Tibial nerve (tissue), 4 donors: ENCODE measurements at regions not wholly inside any gene's neighbourhood (a gene's known extent, or its start where the extent isn't known, plus 50 kb on each side); places are given as distances from the start of the nearest gene placed in this dataset.

Experiments used
- DNase-seq, 2 donors: peaks; one replicate each; pipeline ENCODE4 v3.0.0-alpha.2; 2019; ENCODE audit warnings: low spot score in 2 of 2
- H3K27ac ChIP-seq, 4 donors: fragments of 200-600 bp; sonication (generic) in 3 of 4; one replicate each; pipeline ENCODE4 v1.5.1; 2017 to 2019; ENCODE audit warnings: mild to moderate bottlenecking in 1 of 4
- H3K27me3 ChIP-seq, 2 donors: fragments of 200-600 bp; sonication (generic) in 1 of 2; one replicate each; pipeline versions ENCODE4 v1.5.1 to v1.6.0; 2017 to 2019
- H3K36me3 ChIP-seq, 3 donors: fragments of 200-600 bp; sonication (generic); one replicate each; pipeline ENCODE4 v1.5.1; 2018 to 2019
- H3K4me1 ChIP-seq, 4 donors: fragments of 200-600 bp; sonication (generic) in 3 of 4; one replicate each; pipeline ENCODE4 v1.5.1; 2017 to 2019
- H3K4me3 ChIP-seq, 4 donors: fragments of 200-600 bp; sonication (generic) in 3 of 4; one replicate each; pipeline ENCODE4 v1.5.1; 2017 to 2019; ENCODE audit warnings: mild to moderate bottlenecking in 1 of 4, moderate library complexity in 1 of 4
- H3K9me3 ChIP-seq, 4 donors: fragments of 200-600 bp; sonication (generic) in 3 of 4; one replicate each; pipeline ENCODE4 v1.5.1; 2017 to 2019
- EP300 ChIP-seq, 2 donors: sonication (generic); formaldehyde crosslinking; IDR thresholded peaks; one replicate each; pipeline ENCODE4 v1.6.1; 2017; ENCODE audit warnings: antibody characterized with exemption in 2 of 2, mild to moderate bottlenecking in 1 of 2
- POLR2A ChIP-seq, 2 donors: fragments of 450-650 bp; IDR thresholded peaks; one replicate each; pipeline ENCODE4 v1.6.1; 2017; ENCODE audit warnings: antibody characterized with exemption in 2 of 2, mild to moderate bottlenecking in 2 of 2, moderate library complexity in 2 of 2
- WGBS, 2 donors: methylation state at CpG; one replicate each; pipeline ENCODE4 v1.1.5; 2018; 5-methylcytosine and 5-hydroxymethylcytosine counted together
- TF ChIP-seq, protein P1 (sequence below), 5 experiments: fragments of 200-600 bp in 3 of 5; fragments of 450-650 bp in 2 of 5; sonication (generic) in 3 of 5; IDR thresholded peaks; one replicate each; pipeline ENCODE4 v1.5.1; 2016 to 2019; ENCODE audit warnings: antibody characterized with exemption in 5 of 5, mild to moderate bottlenecking in 3 of 5, moderate library complexity in 2 of 5

DNA sequence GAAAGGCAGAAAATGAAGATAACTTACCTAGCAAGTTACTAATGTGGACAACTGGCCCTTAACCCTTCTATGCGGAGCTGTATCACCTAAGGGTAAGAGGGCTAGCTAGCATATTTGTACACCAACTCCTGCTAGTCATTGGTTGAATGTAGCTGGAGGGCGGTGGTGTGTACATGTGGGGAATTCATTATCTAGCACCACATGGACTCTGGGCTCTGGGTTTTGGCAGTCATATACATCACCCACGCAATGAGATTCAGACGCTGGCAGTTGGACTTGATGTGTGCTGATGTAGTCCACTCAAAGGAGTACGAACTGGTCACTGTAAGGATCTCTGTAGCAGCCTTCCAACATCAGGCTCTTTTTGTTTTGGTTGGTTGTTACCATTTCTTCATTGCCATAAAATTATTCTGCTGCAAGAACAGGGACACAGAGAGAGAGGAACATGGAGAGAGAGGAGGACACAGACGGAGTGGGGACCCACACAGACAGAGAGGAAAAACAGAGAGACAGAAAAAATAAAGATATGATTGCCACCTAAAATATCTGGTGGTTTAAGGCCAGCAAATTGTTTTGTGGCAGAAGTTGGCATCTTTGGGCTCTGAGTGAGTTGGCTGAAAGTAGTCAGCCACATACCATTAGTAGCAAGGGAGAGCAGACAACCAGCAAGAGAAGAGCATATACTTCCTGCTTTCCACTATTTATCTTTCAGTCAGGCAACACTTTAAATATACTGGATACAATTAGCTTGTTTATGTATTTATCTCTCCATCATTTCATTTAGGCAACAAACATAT, 76.7 kb upstream of the MTPN start:
- Histone ChIP-seq H3K9me3 (no peaks in the 10 kb centered on the region), H3K27ac (no peak overlapping the region), H3K4me3 (no peak overlapping the region), H3K36me3 (no peaks in the 10 kb centered on the region), H3K4me1 (peaks cover 0 to 3% (median 0%) of the 10 kb centered on the region in 4 donors), H3K27me3 (no peaks in the 10 kb centered on the region)
- WGBS, 2 donors, result 78 to 81% methylated on average over 6 of the region's 6 CpGs
- DNase-seq, result no peak
- TF ChIP-seq EP300 (IDR thresholded peaks at IDR 0.05), result no peak
- TF ChIP-seq POLR2A (IDR thresholded peaks at IDR 0.05), result no peak
- TF ChIP-seq, protein P1, sequence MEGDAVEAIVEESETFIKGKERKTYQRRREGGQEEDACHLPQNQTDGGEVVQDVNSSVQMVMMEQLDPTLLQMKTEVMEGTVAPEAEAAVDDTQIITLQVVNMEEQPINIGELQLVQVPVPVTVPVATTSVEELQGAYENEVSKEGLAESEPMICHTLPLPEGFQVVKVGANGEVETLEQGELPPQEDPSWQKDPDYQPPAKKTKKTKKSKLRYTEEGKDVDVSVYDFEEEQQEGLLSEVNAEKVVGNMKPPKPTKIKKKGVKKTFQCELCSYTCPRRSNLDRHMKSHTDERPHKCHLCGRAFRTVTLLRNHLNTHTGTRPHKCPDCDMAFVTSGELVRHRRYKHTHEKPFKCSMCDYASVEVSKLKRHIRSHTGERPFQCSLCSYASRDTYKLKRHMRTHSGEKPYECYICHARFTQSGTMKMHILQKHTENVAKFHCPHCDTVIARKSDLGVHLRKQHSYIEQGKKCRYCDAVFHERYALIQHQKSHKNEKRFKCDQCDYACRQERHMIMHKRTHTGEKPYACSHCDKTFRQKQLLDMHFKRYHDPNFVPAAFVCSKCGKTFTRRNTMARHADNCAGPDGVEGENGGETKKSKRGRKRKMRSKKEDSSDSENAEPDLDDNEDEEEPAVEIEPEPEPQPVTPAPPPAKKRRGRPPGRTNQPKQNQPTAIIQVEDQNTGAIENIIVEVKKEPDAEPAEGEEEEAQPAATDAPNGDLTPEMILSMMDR (IDR thresholded peaks at IDR 0.05), result no peak

DNA sequence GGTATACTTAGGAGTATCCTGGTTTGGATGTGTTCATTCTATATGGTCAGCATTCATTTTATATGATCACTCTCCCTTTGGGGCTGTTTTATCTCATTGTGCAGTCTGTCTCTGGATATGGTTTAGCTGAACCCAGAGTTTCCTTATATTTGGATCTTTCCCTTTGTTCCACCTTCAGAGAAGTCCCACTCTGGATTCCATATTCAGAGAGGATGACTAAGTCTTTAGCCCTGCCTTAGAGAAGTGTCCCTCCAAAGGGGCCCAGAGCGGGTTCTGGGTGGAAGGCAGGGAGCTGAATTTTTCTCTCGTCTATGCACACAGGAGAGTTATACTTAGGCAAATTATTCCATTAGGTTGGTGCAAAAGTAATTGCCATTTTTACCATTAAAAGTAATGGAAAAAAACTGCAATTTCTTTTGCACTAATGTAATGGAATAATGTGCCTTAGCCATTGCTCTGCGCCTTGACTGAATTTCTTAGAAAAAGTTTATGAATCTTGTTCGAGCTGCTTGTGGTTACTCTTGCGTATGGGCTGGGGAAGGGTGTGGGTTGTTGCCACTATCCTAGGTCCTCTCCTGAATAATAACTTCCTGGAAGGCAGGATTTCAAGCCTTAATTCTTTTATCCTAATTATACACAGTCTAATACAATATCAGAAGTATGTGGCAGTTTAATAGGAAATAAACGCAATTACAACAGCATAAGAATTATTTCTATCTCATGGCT, 74.2 kb upstream of the MTPN start:
- H3K4me3 ChIP-seq, result no peak overlapping the region
- H3K9me3 ChIP-seq, result peaks cover 0 to 6% (median 0%) of the 10 kb centered on the region in 4 donors
- H3K27me3 ChIP-seq, result no peaks in the 10 kb centered on the region
- WGBS, 2 donors, result 92% methylated on average over 6 of the region's 6 CpGs
- no peak for DNase-seq
- no peaks in the 10 kb centered on the region for H3K4me1 ChIP-seq
- H3K36me3 ChIP-seq, result no peaks in the 10 kb centered on the region
- H3K27ac ChIP-seq, result no peak overlapping the region
- TF ChIP-seq, protein P1 (IDR thresholded peaks at IDR 0.05), result no peak
- TF ChIP-seq EP300 (IDR thresholded peaks at IDR 0.05) (no peak), POLR2A (IDR thresholded peaks at IDR 0.05) (no peak)

DNA sequence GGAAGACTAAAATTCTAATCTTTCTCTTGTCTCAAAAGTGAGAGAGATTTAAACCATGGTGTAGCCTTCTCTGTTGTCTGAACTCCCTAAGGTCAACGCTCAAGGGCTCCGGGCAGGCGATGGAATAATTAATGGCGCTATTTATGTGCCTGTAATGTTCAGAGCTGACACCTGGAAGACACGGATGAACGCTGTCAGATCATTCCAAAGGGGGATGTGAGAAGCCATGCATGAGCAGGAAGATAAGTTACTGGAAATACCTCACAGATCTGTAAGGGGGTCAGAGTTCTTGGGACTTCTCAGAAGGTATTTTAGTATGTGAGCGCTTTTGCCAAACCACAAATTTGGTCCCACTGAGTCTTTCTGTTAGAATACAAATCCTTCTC, 73.3 kb upstream of the MTPN start:
- Histone ChIP-seq H3K4me1 (no peaks in the 10 kb centered on the region), H3K27ac (no peak overlapping the region), H3K27me3 (no peaks in the 10 kb centered on the region), H3K36me3 (no peaks in the 10 kb centered on the region), H3K4me3 (no peak overlapping the region), H3K9me3 (peaks cover 0 to 6% (median 0%) of the 10 kb centered on the region in 4 donors)
- TF ChIP-seq, protein P1 (IDR thresholded peaks at IDR 0.05), result no peak
- no peak for TF ChIP-seq POLR2A (IDR thresholded peaks at IDR 0.05)
- DNase-seq, result no peak
- 70 to 71% methylated on average over 7 of the region's 7 CpGs for WGBS, 2 donors

DNA sequence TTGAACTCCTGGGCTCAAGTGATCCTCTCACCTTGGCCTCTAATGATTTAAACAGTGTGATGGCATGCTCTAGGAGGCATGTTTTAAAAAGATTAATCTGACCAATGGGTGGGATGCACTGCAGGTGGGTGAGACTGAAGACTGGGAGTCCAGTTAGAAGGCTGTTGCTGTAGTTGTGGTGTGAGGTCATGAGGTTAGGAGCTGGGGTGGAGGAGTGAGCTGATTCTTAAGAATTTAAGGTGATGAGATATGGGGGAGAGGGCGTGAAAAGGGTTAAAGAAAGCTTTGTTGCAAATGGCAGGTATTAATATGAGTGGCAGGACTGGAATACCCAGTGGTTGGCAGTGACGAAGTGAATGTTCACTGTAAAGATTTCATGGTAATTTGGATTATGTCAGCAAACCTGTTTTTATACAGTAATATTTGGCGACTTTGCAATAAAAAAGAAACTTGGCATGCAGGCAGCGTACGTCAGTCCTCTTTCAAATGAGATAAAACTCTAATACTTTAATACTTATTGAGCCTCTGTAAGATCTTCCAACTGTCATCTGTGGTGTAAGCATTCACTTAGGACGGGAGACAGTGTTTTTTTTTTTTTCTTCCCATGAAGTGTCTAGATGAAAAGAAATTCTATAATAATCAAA, 72.8 kb upstream of the MTPN start:
- no peaks in the 10 kb centered on the region for H3K27me3 ChIP-seq
- DNase-seq, result no peak
- 63 to 72% methylated on average over 6 of the region's 6 CpGs for WGBS, 2 donors
- no peaks in the 10 kb centered on the region for H3K4me1 ChIP-seq
- H3K4me3 ChIP-seq, result no peak overlapping the region
- H3K9me3 ChIP-seq, result peaks cover 0 to 6% (median 0%) of the 10 kb centered on the region in 4 donors
- no peak for TF ChIP-seq EP300 (IDR thresholded peaks at IDR 0.05)
- TF ChIP-seq POLR2A (IDR thresholded peaks at IDR 0.05), result no peak
- TF ChIP-seq, protein P1 (IDR thresholded peaks at IDR 0.05), result no peak
- H3K36me3 ChIP-seq, result no peaks in the 10 kb centered on the region
- H3K27ac ChIP-seq, result no peak overlapping the region

DNA sequence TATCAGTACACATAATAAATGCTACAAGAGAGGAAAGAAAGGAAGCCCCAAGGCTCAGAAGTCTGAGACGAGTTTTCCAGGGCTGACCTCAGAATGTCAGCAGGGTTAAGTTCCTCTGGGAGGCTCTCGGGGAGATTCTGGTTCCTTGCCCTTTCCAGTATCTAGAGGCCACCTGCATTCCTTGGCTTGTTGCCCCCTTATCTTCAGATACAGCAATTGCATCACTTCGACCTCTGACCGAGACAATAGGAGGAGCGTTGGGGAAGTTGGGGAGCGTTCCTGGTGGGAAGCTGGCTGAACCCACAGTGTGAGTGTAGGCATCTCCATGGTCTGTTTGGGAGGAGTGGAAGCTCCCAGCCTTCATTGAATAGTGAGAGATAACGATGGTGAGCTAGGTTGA, 72.0 kb upstream of the MTPN start:
- no peaks in the 10 kb centered on the region for H3K36me3 ChIP-seq
- H3K27me3 ChIP-seq, result no peaks in the 10 kb centered on the region
- no peaks in the 10 kb centered on the region for H3K4me1 ChIP-seq
- WGBS, 2 donors, result 54 to 69% methylated on average over 7 of the region's 7 CpGs
- TF ChIP-seq POLR2A (IDR thresholded peaks at IDR 0.05), result no peak
- no peak for TF ChIP-seq EP300 (IDR thresholded peaks at IDR 0.05)
- TF ChIP-seq, protein P1 (IDR thresholded peaks at IDR 0.05), result no peak
- H3K27ac ChIP-seq, result no peak overlapping the region
- H3K9me3 ChIP-seq, result peaks cover 0 to 6% (median 0%) of the 10 kb centered on the region in 4 donors
- DNase-seq, result no peak
- no peak overlapping the region for H3K4me3 ChIP-seq
